ENCODE measurements at regions not wholly inside any gene's neighbourhood (a gene's known extent, or its start where the extent isn't known, plus 50 kb on each side); places are given as distances from the start of the nearest gene placed in this dataset.

DNA sequence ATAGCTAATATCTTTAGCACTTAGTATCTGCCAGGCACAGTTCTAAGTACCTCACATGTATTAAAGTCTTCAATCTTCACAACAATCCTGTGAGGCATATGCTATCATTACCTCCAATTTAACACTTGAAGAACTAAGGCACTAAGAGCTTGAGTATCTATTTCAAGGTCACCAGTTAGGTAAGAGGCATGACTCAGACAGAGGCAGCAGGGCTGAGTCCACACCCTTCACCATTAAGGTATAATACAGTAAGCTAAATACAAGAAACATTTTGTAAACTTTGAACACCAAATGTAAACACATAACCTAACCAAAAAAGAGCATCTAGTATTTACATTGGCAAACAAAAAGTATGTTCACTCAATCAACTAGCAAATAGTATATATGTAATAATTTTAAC is 1410.9 kb downstream of the PCDH18 start:
- TF ChIP-seq CTCF (IDR thresholded peaks at IDR 0.05) = no peak
- TF ChIP-seq EZH2 (IDR thresholded peaks at IDR 0.05; ENCODE audit: borderline replicate concordance, insufficient read depth, low read depth, low read length, poor library complexity, severe bottlenecking) = no peak
